ENCODE measurements at regions not wholly inside any gene's neighbourhood (a gene's known extent, or its start where the extent isn't known, plus 50 kb on each side); places are given as distances from the start of the nearest gene placed in this dataset.

GRCh38 chr1:43035821-43036741 lies 77.4 kb upstream of the SLC2A1 start (continued):
- TF ChIP-seq CHD4 (IDR thresholded peaks at IDR 0.05; ENCODE audit: borderline replicate concordance, low read length) (0 out of 2 replicates have a peak, but pooled peaks have one; percentile 10), ZNF431 (CRISPR knock-in tag; IDR thresholded peaks at IDR 0.05; ENCODE audit: borderline replicate concordance, low read depth) (no peak), JUNB (CRISPR knock-in tag; IDR thresholded peaks at IDR 0.05; ENCODE audit: borderline replicate concordance) (no peak), SETDB1 (CRISPR knock-in tag; IDR thresholded peaks at IDR 0.05; ENCODE audit: borderline replicate concordance) (no peak), TCF7L2 (IDR thresholded peaks at IDR 0.05; ENCODE audit: low read depth, low read length) (peak; percentile 60; the same call in 1 of the 2 replicates), ZNF609 (CRISPR knock-in tag; IDR thresholded peaks at IDR 0.05; ENCODE audit: borderline replicate concordance) (peak; percentile 76; the same call in 1 of the 2 replicates), FOXK2 (IDR thresholded peaks at IDR 0.05) (no peak), THYN1 (CRISPR knock-in tag; IDR thresholded peaks at IDR 0.05; ENCODE audit: borderline replicate concordance, low read depth) (no peak), DZIP1 (CRISPR knock-in tag; IDR thresholded peaks at IDR 0.05) (no peak), ZBTB3 (CRISPR knock-in tag; IDR thresholded peaks at IDR 0.05; ENCODE audit: borderline replicate concordance, low read depth) (no peak), TGIF2 (CRISPR knock-in tag; IDR thresholded peaks at IDR 0.05) (no peak), TBP (CRISPR knock-in tag; IDR thresholded peaks at IDR 0.05) (no peak), TMF1 (CRISPR knock-in tag; IDR thresholded peaks at IDR 0.05; ENCODE audit: low read depth) (no peak), ZNF746 (CRISPR knock-in tag; IDR thresholded peaks at IDR 0.05) (peak; percentile 88; the same call in 1 of the 2 replicates), MED13 (CRISPR knock-in tag; IDR thresholded peaks at IDR 0.05) (peak; percentile 98), CTCF (CRISPR knock-in tag; IDR thresholded peaks at IDR 0.05) (peak; percentile 31; the same call in 1 of the 2 replicates), BHLHE40 (IDR thresholded peaks at IDR 0.05; ENCODE audit: low read length) (no peak), E2F1 (CRISPR knock-in tag; IDR thresholded peaks at IDR 0.05) (no peak), ZNF564 (CRISPR knock-in tag; IDR thresholded peaks at IDR 0.05) (no peak)

Data from HepG2 (cell line).